Testis (tissue), 2 donors: ENCODE measurements at regions not wholly inside any gene's neighbourhood (a gene's known extent, or its start where the extent isn't known, plus 50 kb on each side); places are given as distances from the start of the nearest gene placed in this dataset.

Experiments
- DNase-seq: peaks from one replicate; pipeline ENCODE4 v3.0.0-alpha.2; 2019
- H3K27ac ChIP-seq, 2 donors: fragments of 200-600 bp; sonication (generic); one replicate each; pipeline ENCODE4 v1.5.1; 2019
- H3K27me3 ChIP-seq: fragments of 200-600 bp; sonication (generic); one replicate; pipeline ENCODE4 v1.5.1; 2019
- H3K36me3 ChIP-seq: fragments of 200-600 bp; sonication (generic); one replicate; pipeline ENCODE4 v1.5.1; 2017; ENCODE audit warnings: low read depth; ENCODE audit errors: missing control alignments
- H3K4me1 ChIP-seq: fragments of 200-600 bp; sonication (generic); one replicate; pipeline ENCODE4 v1.5.1; 2019
- H3K4me3 ChIP-seq, 2 donors: fragments of 200-600 bp; sonication (generic); one replicate each; pipeline ENCODE4 v1.5.1; 2017 to 2019
- H3K9me3 ChIP-seq: fragments of 200-600 bp; sonication (generic); one replicate; pipeline ENCODE4 v1.5.1; 2017
- CTCF ChIP-seq, 3 experiments: fragments of 450-650 bp in 2 of 3; fragments of 200-600 bp in 1 of 3; sonication (generic) in 1 of 3; IDR thresholded peaks; one replicate each; pipeline ENCODE4 v1.5.1; 2016 to 2019; ENCODE audit warnings: antibody characterized with exemption in 3 of 3, mild to moderate bottlenecking in 2 of 3, moderate library complexity in 1 of 3
- POLR2A ChIP-seq: fragments of 450-650 bp; IDR thresholded peaks from one replicate; pipeline ENCODE4 v1.6.1; 2017; ENCODE audit warnings: antibody characterized with exemption, mild to moderate bottlenecking, moderate library complexity
- WGBS, 2 donors: methylation state at CpG; one replicate each; pipeline ENCODE4 v1.1.5; 2018; 5-methylcytosine and 5-hydroxymethylcytosine counted together
- intact Hi-C: fragments of 100-400 bp; cut with DNase I; formaldehyde crosslinking; loops from one replicate; pipeline ENCODE4 v1.15.1; 2023; ENCODE audit warnings: low total_unique reads

GRCh38 chr12:89781946-89782550 lies 73.4 kb upstream of the ATP2B1 start:
- intact Hi-C loops, result no loop called here
- no peak for TF ChIP-seq POLR2A
- no peak for TF ChIP-seq CTCF (IDR thresholded peaks at IDR 0.05)
- no peaks in the 10 kb centered on the region for H3K36me3 ChIP-seq
- WGBS, 2 donors, result 86 to 87% methylated on average over 2 of the region's 2 CpGs
- no peak overlapping the region for H3K27ac ChIP-seq
- no peak for DNase-seq
- H3K4me3 ChIP-seq, result no peak overlapping the region
- no peaks in the 10 kb centered on the region for H3K9me3 ChIP-seq
- no peaks in the 10 kb centered on the region for H3K4me1 ChIP-seq
- no peaks in the 10 kb centered on the region for H3K27me3 ChIP-seq

- H3K36me3 ChIP-seq, result no peaks in the 10 kb centered on the region
- H3K9me3 ChIP-seq, result no peaks in the 10 kb centered on the region
- H3K27ac ChIP-seq, result no peak overlapping the region
- intact Hi-C loops, result no loop called here
- no peaks in the 10 kb centered on the region for H3K4me1 ChIP-seq
- TF ChIP-seq CTCF (IDR thresholded peaks at IDR 0.05) (no peak), POLR2A (no peak)
- 93 to 97% methylated on average over 1 of the region's 1 CpG for WGBS, 2 donors
- H3K4me3 ChIP-seq, result no peak overlapping the region
- DNase-seq, result no peak
- no peaks in the 10 kb centered on the region for H3K27me3 ChIP-seq
Observed at GRCh38 chr12:89781156-89781555, 72.5 kb upstream of the ATP2B1 start.

- no peak for DNase-seq
- Histone ChIP-seq H3K9me3 (no peaks in the 10 kb centered on the region), H3K27ac (no peak overlapping the region), H3K36me3 (no peaks in the 10 kb centered on the region), H3K4me3 (no peak overlapping the region), H3K4me1 (no peaks in the 10 kb centered on the region), H3K27me3 (no peaks in the 10 kb centered on the region)
- TF ChIP-seq POLR2A, result no peak
- no peak for TF ChIP-seq CTCF (IDR thresholded peaks at IDR 0.05)
- intact Hi-C loops, result no loop called here
- 95% methylated on average over 1 of the region's 1 CpG for WGBS, 2 donors
Observed at GRCh38 chr12:89779090-89779489, 70.5 kb upstream of the ATP2B1 start.

GRCh38 chr12:89777733-89778379 lies 69.2 kb upstream of the ATP2B1 start:
- no peak for TF ChIP-seq CTCF (IDR thresholded peaks at IDR 0.05)
- TF ChIP-seq POLR2A, result no peak
- 80 to 83% methylated on average over 2 of the region's 2 CpGs for WGBS, 2 donors
- no peaks in the 10 kb centered on the region for H3K27me3 ChIP-seq
- H3K4me3 ChIP-seq, result no peak overlapping the region
- no peaks in the 10 kb centered on the region for H3K36me3 ChIP-seq
- no peaks in the 10 kb centered on the region for H3K4me1 ChIP-seq
- no peak overlapping the region for H3K27ac ChIP-seq
- intact Hi-C loops, result no loop called here
- DNase-seq, result no peak
- no peaks in the 10 kb centered on the region for H3K9me3 ChIP-seq

GRCh38 chr12:89775986-89776365 lies 67.3 kb upstream of the ATP2B1 start:
- intact Hi-C loops, result no loop called here

More at GRCh38 chr12:89775986-89776365, 67.3 kb upstream of the ATP2B1 start:
- Histone ChIP-seq H3K4me1 (no peaks in the 10 kb centered on the region), H3K36me3 (no peaks in the 10 kb centered on the region), H3K4me3 (no peak overlapping the region), H3K27ac (no peak overlapping the region), H3K9me3 (no peaks in the 10 kb centered on the region), H3K27me3 (no peaks in the 10 kb centered on the region)
- WGBS, 2 donors, result 77 to 83% methylated on average over 3 of the region's 3 CpGs
- DNase-seq, result no peak
- TF ChIP-seq CTCF (IDR thresholded peaks at IDR 0.05), result no peak
- no peak for TF ChIP-seq POLR2A
